ENCODE measurements at regions not wholly inside any gene's neighbourhood (a gene's known extent, or its start where the extent isn't known, plus 50 kb on each side); places are given as distances from the start of the nearest gene placed in this dataset.

GRCh38 chr2:236794176-236794957, 224.7 kb downstream of the ACKR3 start:
- no peaks in the 10 kb centered on the region for H3K9me3 ChIP-seq (ENCODE audit: low read depth)
- H3K27ac ChIP-seq: peak overlapping the region; percentile 10
- WGBS (ENCODE audit: low lambda C conversion rate, missing lambda C conversion rate): 32% methylated on average over 14 of the region's 14 CpGs
- H3K4me2 ChIP-seq: peak overlapping the region; percentile 1
- no peaks in the 10 kb centered on the region for H3K9me2 ChIP-seq (replicated peaks; ENCODE audit: insufficient read depth)
- H3K27me3 ChIP-seq: no peaks in the 10 kb centered on the region
- peak; percentile 60 for DNase-seq (ENCODE audit: low spot score)
- no peak overlapping the region for H2AFZ ChIP-seq
- no peaks in the 10 kb centered on the region for H3K36me3 ChIP-seq (replicated peaks; ENCODE audit: insufficient read depth, low read depth)
- peaks cover 4% of the 10 kb centered on the region for H3K4me1 ChIP-seq (ENCODE audit: insufficient read depth)
- no peaks in the 10 kb centered on the region for H4K20me1 ChIP-seq (ENCODE audit: insufficient read depth, poor library complexity, severe bottlenecking)
- no peaks in the 10 kb centered on the region for H3K79me2 ChIP-seq
- no peak overlapping the region for H3K4me3 ChIP-seq
- TF ChIP-seq CTCF (IDR thresholded peaks at IDR 0.05; ENCODE audit: poor library complexity) (no peak), EZH2 (IDR thresholded peaks at IDR 0.05; ENCODE audit: borderline replicate concordance) (no peak), EZH2phosphoT487 (IDR thresholded peaks at IDR 0.05; ENCODE audit: low read depth, severe bottlenecking, unreplicated experiment) (no peak)

GRCh38 chr2:236795169-236795860, 225.7 kb downstream of the ACKR3 start:
- no peak overlapping the region for H3K4me3 ChIP-seq
- no peak overlapping the region for H3K4me2 ChIP-seq
- DNase-seq (ENCODE audit: low spot score): no peak
- H3K27me3 ChIP-seq: no peaks in the 10 kb centered on the region
- H3K9me2 ChIP-seq (replicated peaks; ENCODE audit: insufficient read depth): no peaks in the 10 kb centered on the region
- H2AFZ ChIP-seq: no peak overlapping the region
- peaks cover 4% of the 10 kb centered on the region for H3K4me1 ChIP-seq (ENCODE audit: insufficient read depth)
- no peaks in the 10 kb centered on the region for H3K36me3 ChIP-seq (replicated peaks; ENCODE audit: insufficient read depth, low read depth)
- H3K9me3 ChIP-seq (ENCODE audit: low read depth): no peaks in the 10 kb centered on the region
- H4K20me1 ChIP-seq (ENCODE audit: insufficient read depth, poor library complexity, severe bottlenecking): no peaks in the 10 kb centered on the region
- H3K79me2 ChIP-seq: no peaks in the 10 kb centered on the region
- TF ChIP-seq EZH2 (IDR thresholded peaks at IDR 0.05; ENCODE audit: borderline replicate concordance) (no peak), EZH2phosphoT487 (IDR thresholded peaks at IDR 0.05; ENCODE audit: low read depth, severe bottlenecking, unreplicated experiment) (no peak), CTCF (IDR thresholded peaks at IDR 0.05; ENCODE audit: poor library complexity) (no peak)
- 95% methylated on average over 11 of the region's 11 CpGs for WGBS (ENCODE audit: low lambda C conversion rate, missing lambda C conversion rate)
- H3K27ac ChIP-seq: peak overlapping the region; percentile 10

GRCh38 chr2:236795861-236796219, 226.2 kb downstream of the ACKR3 start:
- H4K20me1 ChIP-seq (ENCODE audit: insufficient read depth, poor library complexity, severe bottlenecking): no peaks in the 10 kb centered on the region
- no peaks in the 10 kb centered on the region for H3K79me2 ChIP-seq
- H3K4me3 ChIP-seq: no peak overlapping the region
- TF ChIP-seq CTCF (IDR thresholded peaks at IDR 0.05; ENCODE audit: poor library complexity) (no peak), EZH2 (IDR thresholded peaks at IDR 0.05; ENCODE audit: borderline replicate concordance) (no peak), EZH2phosphoT487 (IDR thresholded peaks at IDR 0.05; ENCODE audit: low read depth, severe bottlenecking, unreplicated experiment) (no peak)
- H3K36me3 ChIP-seq (replicated peaks; ENCODE audit: insufficient read depth, low read depth): no peaks in the 10 kb centered on the region
- no peaks in the 10 kb centered on the region for H3K9me2 ChIP-seq (replicated peaks; ENCODE audit: insufficient read depth)
- H2AFZ ChIP-seq: no peak overlapping the region
- H3K4me2 ChIP-seq: no peak overlapping the region
- peaks cover 4% of the 10 kb centered on the region for H3K4me1 ChIP-seq (ENCODE audit: insufficient read depth)
- 97% methylated on average over 8 of the region's 8 CpGs for WGBS (ENCODE audit: low lambda C conversion rate, missing lambda C conversion rate)
- no peak overlapping the region for H3K27ac ChIP-seq
- H3K27me3 ChIP-seq: no peaks in the 10 kb centered on the region
- no peak for DNase-seq (ENCODE audit: low spot score)
- H3K9me3 ChIP-seq (ENCODE audit: low read depth): no peaks in the 10 kb centered on the region
